ENCODE measurements at regions not wholly inside any gene's neighbourhood (a gene's known extent, or its start where the extent isn't known, plus 50 kb on each side); places are given as distances from the start of the nearest gene placed in this dataset.
"Not testable (repeated sequence)": the region's sequence is repeated elsewhere in the genome, so short reads cannot be mapped to it uniquely, and the experiment has no call there.

DNA sequence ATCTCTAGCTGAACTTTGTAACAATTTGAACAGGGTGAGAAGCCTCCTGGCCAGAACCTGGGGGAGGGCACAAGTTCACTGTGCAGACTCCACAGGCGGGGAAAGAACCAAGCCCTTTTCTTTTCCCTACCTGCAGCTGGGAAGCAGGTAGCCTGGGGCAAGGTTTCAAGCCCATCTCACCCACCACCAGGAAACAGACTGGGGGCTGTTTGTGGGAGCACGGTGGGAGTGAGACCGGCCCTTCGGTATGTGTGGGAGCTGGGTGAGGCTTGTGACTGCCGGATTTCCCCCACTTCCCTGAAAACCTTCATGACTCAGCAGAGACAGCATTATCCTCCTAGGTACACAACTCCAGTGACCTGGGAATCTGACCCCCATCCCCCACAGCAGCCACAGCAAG is 211.7 kb downstream of the ZNF674 start:
- Mint-ChIP-seq H3K27me3 (no peaks in the 10 kb centered on the region), H3K27ac (no peak overlapping the region), H3K36me3 (ENCODE audit: low read depth) (no peaks in the 10 kb centered on the region), H3K9me3 (peaks cover 4% of the 10 kb centered on the region), H3K4me1 (peaks cover 5% of the 10 kb centered on the region), H3K4me3 (no peak overlapping the region)
- no peak for DNase-seq
- ChIA-PET POLR2A (no interaction called here), CTCF (no interaction called here)

GRCh38 chrX:46330981-46331380 is 214.2 kb downstream of the ZNF674 start:
- no peak for DNase-seq
- no peaks in the 10 kb centered on the region for H3K36me3 Mint-ChIP-seq (ENCODE audit: low read depth)
- H3K27ac Mint-ChIP-seq = no peak overlapping the region
- ChIA-PET POLR2A (no interaction called here), CTCF (no interaction called here)
- no peaks in the 10 kb centered on the region for H3K27me3 Mint-ChIP-seq
- peaks cover 4% of the 10 kb centered on the region for H3K9me3 Mint-ChIP-seq
- H3K4me1 Mint-ChIP-seq = peaks cover 7% of the 10 kb centered on the region
- no peak overlapping the region for H3K4me3 Mint-ChIP-seq

DNA sequence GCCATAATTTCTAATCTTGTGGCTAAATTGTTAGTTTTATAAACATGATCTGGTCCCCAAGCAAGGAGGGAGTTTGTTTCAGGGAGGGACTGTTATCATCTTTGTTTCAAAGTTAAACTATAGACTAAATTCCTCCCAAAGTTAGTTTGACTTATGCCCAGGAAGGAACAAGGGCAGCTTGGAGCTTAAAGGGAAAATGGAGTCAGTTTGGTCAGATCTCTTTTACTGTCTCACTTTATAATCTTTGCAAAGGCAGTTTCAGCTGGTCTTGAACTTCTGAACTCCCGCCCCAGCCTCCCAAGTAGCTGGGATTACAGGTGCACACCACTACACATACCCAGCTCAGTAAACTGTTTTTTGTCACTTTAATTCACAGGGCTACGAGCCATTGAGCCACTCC is 214.7 kb downstream of the ZNF674 start:
- Mint-ChIP-seq H3K27me3 (no peaks in the 10 kb centered on the region), H3K27ac (no peak overlapping the region), H3K4me3 (no peak overlapping the region), H3K4me1 (peaks cover 7% of the 10 kb centered on the region), H3K9me3 (peaks cover 4% of the 10 kb centered on the region), H3K36me3 (ENCODE audit: low read depth) (no peaks in the 10 kb centered on the region)
- ChIA-PET CTCF (no interaction called here), POLR2A (no interaction called here)
- DNase-seq = no peak

- POLR2A ChIA-PET = no interaction called here
Measured at GRCh38 chrX:46328133-46328532, 217.1 kb downstream of the ZNF674 start.

DNA sequence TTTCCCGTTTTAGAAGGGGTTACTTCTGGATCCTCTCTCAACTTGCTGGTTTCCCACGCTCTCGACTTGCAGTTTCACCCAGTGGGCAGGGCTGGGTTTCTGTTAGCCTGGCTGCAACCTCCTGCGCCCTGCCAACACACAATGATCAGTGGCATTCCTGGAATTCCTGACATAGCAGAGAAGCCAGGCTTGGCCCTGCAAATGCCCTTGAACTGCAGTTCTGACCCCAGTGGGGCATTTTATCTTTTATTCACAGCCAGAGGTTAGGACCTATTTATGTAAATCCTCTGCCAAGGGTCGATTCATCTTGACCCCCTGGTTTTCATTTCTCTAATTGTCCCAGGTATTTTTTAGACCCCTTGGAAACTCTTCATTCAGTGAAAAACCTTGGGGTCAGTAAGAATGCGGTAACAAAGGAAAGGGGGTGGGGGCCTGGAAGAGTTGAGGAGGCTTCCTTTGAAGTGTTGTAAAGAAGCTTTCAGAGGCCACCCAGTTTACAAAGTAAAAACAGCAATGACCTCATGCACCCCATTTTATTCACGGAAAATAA is 217.6 kb downstream of the ZNF674 start:
- Mint-ChIP-seq H3K27me3 (no peaks in the 10 kb centered on the region), H3K36me3 (ENCODE audit: low read depth) (no peaks in the 10 kb centered on the region), H3K4me3 (no peak overlapping the region), H3K4me1 (peaks cover 16% of the 10 kb centered on the region), H3K27ac (no peak overlapping the region), H3K9me3 (no peaks in the 10 kb centered on the region)
- POLR2A ChIA-PET = no interaction called here
- CTCF ChIA-PET = no interaction called here
- no peak for DNase-seq

More at GRCh38 chrX:46328133-46328532, 217.1 kb downstream of the ZNF674 start:
- H3K36me3 Mint-ChIP-seq (ENCODE audit: low read depth) = no peaks in the 10 kb centered on the region
- CTCF ChIA-PET = no interaction called here
- H3K27ac Mint-ChIP-seq = no peak overlapping the region
- peaks cover 14% of the 10 kb centered on the region for H3K4me1 Mint-ChIP-seq
- H3K9me3 Mint-ChIP-seq = no peaks in the 10 kb centered on the region
- H3K27me3 Mint-ChIP-seq = no peaks in the 10 kb centered on the region
- DNase-seq = no peak
- no peak overlapping the region for H3K4me3 Mint-ChIP-seq

GRCh38 chrX:46326161-46326560 is 219.1 kb downstream of the ZNF674 start:
- DNase-seq = no peak
- POLR2A ChIA-PET = no interaction called here
- Mint-ChIP-seq H3K27me3 (no peaks in the 10 kb centered on the region), H3K9me3 (no peaks in the 10 kb centered on the region), H3K4me3 (no peak overlapping the region), H3K36me3 (ENCODE audit: low read depth) (no peaks in the 10 kb centered on the region), H3K4me1 (peaks cover 25% of the 10 kb centered on the region), H3K27ac (no peak overlapping the region)
- CTCF ChIA-PET = no interaction called here

DNA sequence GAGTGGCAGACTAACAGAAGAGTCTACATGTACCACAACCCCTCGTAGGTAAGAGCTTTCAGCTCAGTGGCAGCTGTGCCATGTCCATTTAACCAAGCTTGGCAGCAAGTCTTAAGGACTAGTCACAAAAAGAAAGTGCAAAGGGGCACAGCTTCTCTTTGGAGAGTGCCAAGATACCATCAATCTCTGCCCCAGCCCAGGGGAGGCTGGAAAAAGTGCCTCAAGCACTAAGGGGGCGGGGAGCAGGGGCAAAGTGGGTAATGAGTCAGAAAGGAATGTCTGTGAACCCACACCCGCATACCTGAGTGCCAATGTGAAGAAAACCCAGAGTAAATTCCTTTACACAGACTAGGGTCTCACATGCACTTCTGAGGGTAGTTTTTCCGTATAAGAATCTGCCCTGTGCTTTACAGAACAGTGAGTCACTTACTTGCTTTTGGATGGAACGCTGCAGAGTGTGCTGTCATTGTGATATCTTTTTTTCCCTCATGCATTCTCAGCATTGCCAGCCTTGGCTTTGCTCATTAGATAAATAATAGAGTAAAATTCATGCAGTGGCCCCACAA is 219.8 kb downstream of the ZNF674 start:
- Mint-ChIP-seq H3K36me3 (ENCODE audit: low read depth) (no peaks in the 10 kb centered on the region), H3K4me3 (no peak overlapping the region), H3K4me1 (peaks cover 32% of the 10 kb centered on the region), H3K27ac (no peak overlapping the region), H3K27me3 (no peaks in the 10 kb centered on the region), H3K9me3 (no peaks in the 10 kb centered on the region)
- no peak for DNase-seq
- CTCF ChIA-PET = no interaction called here
- POLR2A ChIA-PET = no interaction called here

DNA sequence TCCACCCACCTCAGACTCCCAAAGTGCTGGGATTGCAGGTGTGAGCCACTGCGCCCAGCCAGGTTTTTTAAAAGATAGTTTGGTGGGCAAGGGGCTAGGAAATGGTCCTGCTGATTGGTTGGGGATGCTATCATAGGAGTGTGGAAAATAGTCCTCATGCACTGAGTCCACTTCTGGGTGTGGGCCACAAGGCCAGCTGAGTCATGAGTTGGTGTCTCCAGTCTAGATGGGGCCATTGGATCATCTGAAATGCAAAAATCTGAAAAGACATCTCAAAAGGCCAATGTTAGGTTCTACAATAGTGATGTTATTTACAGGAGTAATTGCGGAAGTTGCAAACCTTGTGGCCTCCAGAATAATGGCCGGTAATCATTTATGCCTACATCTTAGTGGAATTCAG is 221.1 kb downstream of the ZNF674 start:
- H3K4me1 Mint-ChIP-seq = peaks cover 44% of the 10 kb centered on the region
- CTCF ChIA-PET = no interaction called here
- no peaks in the 10 kb centered on the region for H3K36me3 Mint-ChIP-seq (ENCODE audit: low read depth)
- no peak overlapping the region for H3K4me3 Mint-ChIP-seq
- H3K27me3 Mint-ChIP-seq = no peaks in the 10 kb centered on the region
- H3K27ac Mint-ChIP-seq = no peak overlapping the region
- POLR2A ChIA-PET = no interaction called here
- H3K9me3 Mint-ChIP-seq = no peaks in the 10 kb centered on the region
- no peak for DNase-seq

DNA sequence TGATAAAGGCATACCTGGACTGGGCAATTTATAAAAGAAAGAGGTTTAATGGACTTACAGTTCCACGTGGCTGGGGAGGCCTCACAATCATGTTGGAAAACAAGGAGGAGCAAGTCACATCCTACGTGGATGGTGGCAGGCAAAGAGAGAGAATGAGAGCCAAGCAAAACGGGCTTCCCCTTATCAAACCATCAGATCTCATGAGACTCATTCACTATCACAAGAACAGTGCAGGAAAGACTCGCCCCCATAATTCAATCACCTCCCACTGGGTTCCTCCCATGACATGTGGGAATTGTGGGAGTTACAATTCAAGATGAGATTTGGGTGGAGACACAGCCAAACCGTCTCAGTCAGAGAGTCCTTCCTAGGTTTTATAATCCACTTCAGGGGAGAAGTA is 222.3 kb downstream of the ZNF674 start:
- H3K4me1 Mint-ChIP-seq = peaks cover 46% of the 10 kb centered on the region
- H3K36me3 Mint-ChIP-seq (ENCODE audit: low read depth); CTCF ChIA-PET; H3K4me3 Mint-ChIP-seq; H3K27ac Mint-ChIP-seq; DNase-seq; POLR2A ChIA-PET; H3K9me3 Mint-ChIP-seq; H3K27me3 Mint-ChIP-seq: not testable (repeated sequence)

- H3K9me3 Mint-ChIP-seq = no peaks in the 10 kb centered on the region
- ChIA-PET CTCF (no interaction called here), POLR2A (no interaction called here)
- H3K4me3 Mint-ChIP-seq = no peak overlapping the region
- H3K36me3 Mint-ChIP-seq (ENCODE audit: low read depth) = no peaks in the 10 kb centered on the region
- no peak overlapping the region for H3K27ac Mint-ChIP-seq
- H3K4me1 Mint-ChIP-seq = peaks cover 46% of the 10 kb centered on the region
- DNase-seq = no peak
- H3K27me3 Mint-ChIP-seq = no peaks in the 10 kb centered on the region
Measured at GRCh38 chrX:46321676-46322075, 223.5 kb downstream of the ZNF674 start.

- DNase-seq = no peak
- Mint-ChIP-seq H3K4me3 (no peak overlapping the region), H3K27me3 (no peaks in the 10 kb centered on the region), H3K36me3 (ENCODE audit: low read depth) (no peaks in the 10 kb centered on the region), H3K9me3 (no peaks in the 10 kb centered on the region), H3K27ac (peak overlapping the region; percentile 84), H3K4me1 (peaks cover 34% of the 10 kb centered on the region)
- POLR2A ChIA-PET = no interaction called here
- CTCF ChIA-PET = no interaction called here
Measured at GRCh38 chrX:46319750-46320149, 225.5 kb downstream of the ZNF674 start.

DNA sequence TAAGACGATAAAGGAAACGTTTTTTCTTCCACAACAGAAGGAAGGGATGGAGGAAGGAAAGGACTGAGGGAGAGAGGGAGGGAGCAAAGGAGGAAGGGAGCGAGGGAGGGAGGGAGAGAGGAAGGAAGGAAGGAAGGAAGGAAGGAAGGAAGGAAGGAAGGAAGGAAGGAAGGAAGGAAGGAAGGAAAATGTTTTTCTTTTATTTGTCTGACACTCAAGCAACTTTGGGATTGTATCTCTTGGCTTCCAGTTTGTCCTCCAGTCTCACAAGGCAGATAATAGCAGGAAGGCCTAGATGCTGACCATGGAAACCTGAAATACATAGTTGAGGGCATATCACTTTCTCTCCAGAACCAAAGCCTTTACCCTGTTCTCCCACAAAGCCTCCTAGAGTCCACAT is 226.7 kb downstream of the ZNF674 start:
- Mint-ChIP-seq H3K9me3 (no peaks in the 10 kb centered on the region), H3K4me3 (no peak overlapping the region), H3K36me3 (ENCODE audit: low read depth) (no peaks in the 10 kb centered on the region), H3K27ac (no peak overlapping the region), H3K27me3 (no peaks in the 10 kb centered on the region), H3K4me1 (peaks cover 32% of the 10 kb centered on the region)
- CTCF ChIA-PET = interaction anchor here (0.6 kb wide), 1 partner anchor 606 kb away, joined by 3 read pairs; no protein-coding TSS in a partner anchor
- POLR2A ChIA-PET = no interaction called here
- no peak for DNase-seq

DNA sequence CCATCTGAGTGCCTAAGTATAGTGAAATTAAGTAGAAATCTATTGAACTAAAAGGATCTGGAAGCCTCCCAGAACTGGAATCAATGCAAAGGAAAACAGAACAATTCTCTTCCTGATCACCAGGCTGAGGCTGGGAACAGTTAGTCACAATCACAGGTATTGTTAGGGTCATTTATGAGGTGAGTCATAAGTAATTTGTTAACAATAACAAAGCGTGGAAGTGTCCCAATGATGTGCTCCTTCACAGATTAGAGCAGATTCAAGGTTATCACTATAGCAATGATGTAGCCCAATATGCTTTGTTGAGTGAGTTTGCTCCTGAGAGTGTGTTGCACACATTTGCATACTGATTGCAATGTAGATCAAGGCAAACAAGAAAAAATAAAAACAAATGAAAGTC is 228.1 kb downstream of the ZNF674 start:
- Mint-ChIP-seq H3K27ac (no peak overlapping the region), H3K4me3 (no peak overlapping the region), H3K27me3 (no peaks in the 10 kb centered on the region), H3K4me1 (peaks cover 31% of the 10 kb centered on the region), H3K9me3 (no peaks in the 10 kb centered on the region), H3K36me3 (ENCODE audit: low read depth) (no peaks in the 10 kb centered on the region)
- CTCF ChIA-PET = no interaction called here
- POLR2A ChIA-PET = no interaction called here
- DNase-seq = no peak

DNA sequence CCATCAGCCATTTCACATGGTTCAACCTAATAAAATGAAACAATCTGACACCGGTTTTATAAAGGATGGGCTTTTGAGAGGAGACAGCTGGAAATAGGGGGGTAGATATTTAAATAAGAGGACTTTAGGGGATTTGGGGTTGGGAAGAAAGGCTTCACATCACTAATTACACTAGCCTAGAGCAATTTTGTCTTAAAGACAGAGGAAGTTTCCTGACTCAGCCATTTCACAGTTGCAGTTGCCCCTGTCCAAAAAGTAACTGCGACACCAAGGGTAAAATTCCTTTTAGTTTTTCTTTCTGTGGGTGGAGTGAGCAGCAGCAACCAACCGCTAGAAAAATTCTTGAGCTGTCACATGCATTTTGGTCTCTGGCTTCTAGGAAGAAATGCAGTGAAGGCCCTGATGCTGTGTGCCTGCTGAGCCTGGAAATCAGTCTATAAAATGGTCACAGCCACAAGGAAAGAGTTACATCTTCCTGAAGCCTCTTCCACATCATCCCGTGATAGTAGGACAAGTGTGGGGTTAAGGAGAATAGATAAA is 233.6 kb downstream of the ZNF674 start:
- Mint-ChIP-seq H3K4me1 (peaks cover 15% of the 10 kb centered on the region), H3K27me3 (no peaks in the 10 kb centered on the region), H3K9me3 (no peaks in the 10 kb centered on the region), H3K27ac (no peak overlapping the region), H3K4me3 (no peak overlapping the region), H3K36me3 (ENCODE audit: low read depth) (no peaks in the 10 kb centered on the region)
- ChIA-PET CTCF (no interaction called here), POLR2A (no interaction called here)
- DNase-seq = no peak
